GM12878 (cell line): ENCODE measurements at regions not wholly inside any gene's neighbourhood (a gene's known extent, or its start where the extent isn't known, plus 50 kb on each side); places are given as distances from the start of the nearest gene placed in this dataset.

Experiments
- ATAC-seq: fragments of 200-7000 bp; cut with Tn5 transposase; 3 replicates; pipeline ENCODE4 v1.9.1; 2020; ENCODE audit warnings: mild to moderate bottlenecking, moderate library complexity
- BruUV-seq: library from RNA; stranded (reverse); fragments of 400-500 nt; replicated peaks from 2 replicates; lab custom pipeline; 2021; lab: Mats Ljungman, UMichigan
- CTCF ChIA-PET: fragments of 300-600 bp; sonication (Branson Sonifier 250); formaldehyde crosslinking; extraction: SDS; loops from one replicate; lab custom pipeline; 2021; ENCODE audit warnings: inconsistent platforms; lab: Yijun Ruan, JAX
- POLR2A ChIA-PET: fragments of 350-600 bp; formaldehyde crosslinking; extraction: SDS; loops from one replicate; lab custom pipeline; 2021; ENCODE audit warnings: inconsistent platforms; lab: Charles Lee
- RAD21 ChIA-PET: fragments of 300-600 bp; sonication (Branson Sonifier 250); formaldehyde crosslinking; loops from one replicate; lab custom pipeline; 2023; ENCODE audit warnings: antibody characterized with exemption; ENCODE audit not compliant: unreplicated experiment; lab: Charles Lee
- SMC1A ChIA-PET: fragments of 300-600 bp; sonication (Branson Sonifier 250); formaldehyde crosslinking; loops from one replicate; lab custom pipeline; 2023; ENCODE audit not compliant: unreplicated experiment, uncharacterized antibody; lab: Charles Lee
- DNase-seq: peaks from one replicate; pipeline ENCODE4 v3.0.0-alpha.2; 2011; ENCODE audit warnings: low read depth, low spot score
- FAIRE-seq: peaks from 3 replicates; lab custom pipeline; 2011; peaks lifted over from hg19 to GRCh38; lab: Jason Lieb, UNC
- H2AFZ ChIP-seq: 2 replicates; pipeline ENCODE4 v1.6.0; 2011; ENCODE audit warnings: low read depth, low read length, control low read depth; ENCODE audit not compliant: control insufficient read depth
- H3K27ac ChIP-seq: 2 replicates; pipeline ENCODE4 v1.5.1; 2011; ENCODE audit warnings: control low read depth; ENCODE audit not compliant: control insufficient read depth, insufficient read depth
- H3K27me3 ChIP-seq, 2 experiments: replicated peaks in 1 of 2; 2 replicates each; pipeline versions ENCODE4 v1.6.0 to v1.6.1; 2011; ENCODE audit warnings: low read length in 1 of 2; ENCODE audit not compliant: control insufficient read depth in 2 of 2, insufficient read depth in 2 of 2
- H3K36me3 ChIP-seq, 2 experiments: 2 replicates each; pipeline ENCODE4 v1.5.1; 2011; ENCODE audit warnings: low read length in 1 of 2; ENCODE audit not compliant: control insufficient read depth in 2 of 2, insufficient read depth in 2 of 2
- H3K4me1 ChIP-seq: 2 replicates; pipeline ENCODE4 v1.6.1; 2011; ENCODE audit warnings: mild to moderate bottlenecking, low read length, moderate library complexity, mixed read lengths; ENCODE audit not compliant: control insufficient read depth, insufficient read depth
- H3K4me2 ChIP-seq: 2 replicates; pipeline ENCODE4 v1.6.0; 2011; ENCODE audit warnings: control low read depth; ENCODE audit not compliant: control insufficient read depth, insufficient read depth
- H3K4me3 ChIP-seq: fragments of 200-600 bp; sonication (generic); 2 replicates; pipeline ENCODE4 v1.5.1; 2016
- H3K79me2 ChIP-seq: 2 replicates; pipeline ENCODE4 v1.6.0; 2011; ENCODE audit warnings: low read length; ENCODE audit not compliant: control insufficient read depth, insufficient read depth
- H3K9ac ChIP-seq: 2 replicates; pipeline ENCODE4 v1.8.0; 2011; ENCODE audit warnings: low read length, control low read depth, mixed read lengths; ENCODE audit not compliant: control insufficient read depth, insufficient read depth
- H3K9me3 ChIP-seq: replicated peaks from 3 replicates; pipeline ENCODE4 v1.5.1; 2011; ENCODE audit warnings: mild to moderate bottlenecking, low read length; ENCODE audit not compliant: control insufficient read depth, insufficient read depth
- H4K20me1 ChIP-seq: 2 replicates; pipeline ENCODE4 v1.6.0; 2011; ENCODE audit not compliant: control insufficient read depth, insufficient read depth
- CBFB ChIP-seq: IDR thresholded peaks from 2 replicates; pipeline ENCODE4 v1.6.1; 2016; ENCODE audit warnings: antibody characterized with exemption, low read depth
- CBX3 ChIP-seq: fragments of 200-600 bp; sonication (generic); IDR thresholded peaks from 2 replicates; pipeline ENCODE4 v1.6.1; 2016; ENCODE audit warnings: low read depth, borderline replicate concordance
- GATAD2B ChIP-seq: fragments of 450-650 bp; conservative IDR thresholded peaks from 2 replicates; pipeline ENCODE4 v1.6.1; 2017; ENCODE audit warnings: low read depth, mild to moderate bottlenecking, moderate library complexity
- IRF4 ChIP-seq: IDR thresholded peaks from 2 replicates; pipeline ENCODE4 v1.6.1; 2011; ENCODE audit warnings: low read depth, low read length
- JUNB ChIP-seq: IDR thresholded peaks from 2 replicates; pipeline ENCODE4 v1.6.1; 2016; ENCODE audit warnings: antibody characterized with exemption, mild to moderate bottlenecking
- KAT2A ChIP-seq: conservative IDR thresholded peaks from 2 replicates; pipeline ENCODE4 v1.6.1; 2011; ENCODE audit warnings: low read depth, low read length; ENCODE audit not compliant: control insufficient read depth
- KDM1A ChIP-seq: fragments of 200-600 bp; sonication (generic); IDR thresholded peaks from 2 replicates; pipeline ENCODE4 v1.6.1; 2016; ENCODE audit warnings: borderline replicate concordance
- NBN ChIP-seq: fragments of 450-650 bp; IDR thresholded peaks from 2 replicates; pipeline ENCODE4 v1.6.1; 2016
- NFYA ChIP-seq: IDR thresholded peaks from 2 replicates; pipeline ENCODE4 v1.6.1; 2011; ENCODE audit warnings: low read depth, mild to moderate bottlenecking, low read length, improper control_type of control experiment, borderline replicate concordance
- PAX8 ChIP-seq: fragments of 450-650 bp; IDR thresholded peaks from 2 replicates; pipeline ENCODE4 v1.6.1; 2017; ENCODE audit warnings: mild to moderate bottlenecking, moderate library complexity
- PML ChIP-seq: IDR thresholded peaks from 2 replicates; pipeline ENCODE4 v1.6.1; 2012; ENCODE audit warnings: low read length, inconsistent platforms
- POLR2AphosphoS2 ChIP-seq: IDR thresholded peaks from 2 replicates; pipeline ENCODE4 v1.6.1; 2011; ENCODE audit warnings: low read depth, mild to moderate bottlenecking, low read length, improper control_type of control experiment, moderate library complexity
- RUNX3 ChIP-seq: IDR thresholded peaks from 2 replicates; pipeline ENCODE4 v1.6.1; 2012; ENCODE audit warnings: low read length, inconsistent platforms
- SMARCA5 ChIP-seq: fragments of 450-650 bp; IDR thresholded peaks from 2 replicates; pipeline ENCODE4 v1.6.1; 2017; ENCODE audit warnings: mild to moderate bottlenecking
- SMC3 ChIP-seq: IDR thresholded peaks from 2 replicates; pipeline ENCODE4 v1.6.1; 2011; ENCODE audit warnings: low read length, improper control_type of control experiment, borderline replicate concordance
- ZNF384 ChIP-seq: IDR thresholded peaks from 2 replicates; pipeline ENCODE4 v1.6.1; 2012; ENCODE audit warnings: low read depth, mild to moderate bottlenecking, low read length, improper control_type of control experiment, borderline replicate concordance
- in situ Hi-C: fragments of 300-500 bp; cut with MboI; formaldehyde crosslinking; loops from 9 replicates; pipeline ENCODE4 v1.14.3; 2018; ENCODE audit warnings: mixed read lengths
- intact Hi-C: fragments of 100-400 bp; cut with micrococcal nuclease; formaldehyde crosslinking; loops from one replicate; pipeline ENCODE4 v1.14.2; 2022; ENCODE audit not compliant: unreplicated experiment
- TF ChIP-seq, protein P1 (sequence below): IDR thresholded peaks from 2 replicates; pipeline ENCODE4 v1.6.1; 2012; ENCODE audit warnings: low read depth, low read length, improper control_type of control experiment

- Histone ChIP-seq H3K4me3 (no peak overlapping the region), H3K79me2 (no peaks in the 10 kb centered on the region), H3K4me2 (no peak overlapping the region), H3K9me3 (no peaks in the 10 kb centered on the region; the same call in 2 of the 3 replicates), H3K9ac (no peak overlapping the region), H3K36me3 (no peaks in the 10 kb centered on the region), H3K4me1 (no peaks in the 10 kb centered on the region), H4K20me1 (no peaks in the 10 kb centered on the region), H3K27ac (no peak overlapping the region), H2AFZ (no peak overlapping the region), H3K27me3 (no peaks in the 10 kb centered on the region)
- ATAC-seq (no peak), FAIRE-seq (no peak), DNase-seq (no peak)
- TF ChIP-seq SMARCA5, result no peak
- TF ChIP-seq CBX3, result no peak
- no peak for TF ChIP-seq KAT2A
- no peak for TF ChIP-seq KDM1A
- TF ChIP-seq NBN, result no peak
- TF ChIP-seq IRF4, result no peak
- TF ChIP-seq CBFB, result no peak
- TF ChIP-seq ZNF384, result no peak
- TF ChIP-seq GATAD2B, result no peak
- TF ChIP-seq, protein P1, sequence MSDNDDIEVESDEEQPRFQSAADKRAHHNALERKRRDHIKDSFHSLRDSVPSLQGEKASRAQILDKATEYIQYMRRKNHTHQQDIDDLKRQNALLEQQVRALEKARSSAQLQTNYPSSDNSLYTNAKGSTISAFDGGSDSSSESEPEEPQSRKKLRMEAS, result no peak
- TF ChIP-seq JUNB, result no peak
- TF ChIP-seq SMC3, result no peak
- TF ChIP-seq POLR2AphosphoS2, result no peak
- TF ChIP-seq PML, result no peak
- TF ChIP-seq NFYA, result no peak
- no peak for TF ChIP-seq PAX8
- TF ChIP-seq RUNX3, result no peak
- intact Hi-C loops, result no loop called here
- CTCF ChIA-PET, result no interaction called here
- SMC1A ChIA-PET, result no interaction called here
- POLR2A ChIA-PET, result no interaction called here
- in situ Hi-C loops, result no loop called here
- BruUV-seq, result no TSS peak
- RAD21 ChIA-PET, result no interaction called here
Measured at GRCh38 chr14:27148143-27148542, 550.3 kb upstream of the NOVA1 start.
